Esophagus muscularis mucosa (tissue), 4 donors: ENCODE measurements at regions not wholly inside any gene's neighbourhood (a gene's known extent, or its start where the extent isn't known, plus 50 kb on each side); places are given as distances from the start of the nearest gene placed in this dataset.

Source experiments
- EP300 ChIP-seq: sonication (generic); formaldehyde crosslinking; IDR thresholded peaks from one replicate; pipeline ENCODE4 v1.6.1; 2017; ENCODE audit warnings: antibody characterized with exemption
- POLR2A ChIP-seq: fragments of 450-650 bp; IDR thresholded peaks from one replicate; pipeline ENCODE4 v1.6.1; 2017; ENCODE audit warnings: antibody characterized with exemption, moderate library complexity, mild to moderate bottlenecking, low read depth
- POLR2AphosphoS5 ChIP-seq, 2 donors: sonication (generic); formaldehyde crosslinking; IDR thresholded peaks; one replicate each; pipeline ENCODE4 v1.6.1; 2017; ENCODE audit warnings: antibody characterized with exemption in 2 of 2
- TF ChIP-seq, protein P1 (sequence below), 3 experiments: fragments of 200-600 bp in 2 of 3; fragments of 450-650 bp in 1 of 3; sonication (generic) in 2 of 3; IDR thresholded peaks; one replicate each; pipeline ENCODE4 v1.5.1; 2017 to 2019; ENCODE audit warnings: antibody characterized with exemption in 3 of 3, mild to moderate bottlenecking in 2 of 3, moderate library complexity in 1 of 3

DNA sequence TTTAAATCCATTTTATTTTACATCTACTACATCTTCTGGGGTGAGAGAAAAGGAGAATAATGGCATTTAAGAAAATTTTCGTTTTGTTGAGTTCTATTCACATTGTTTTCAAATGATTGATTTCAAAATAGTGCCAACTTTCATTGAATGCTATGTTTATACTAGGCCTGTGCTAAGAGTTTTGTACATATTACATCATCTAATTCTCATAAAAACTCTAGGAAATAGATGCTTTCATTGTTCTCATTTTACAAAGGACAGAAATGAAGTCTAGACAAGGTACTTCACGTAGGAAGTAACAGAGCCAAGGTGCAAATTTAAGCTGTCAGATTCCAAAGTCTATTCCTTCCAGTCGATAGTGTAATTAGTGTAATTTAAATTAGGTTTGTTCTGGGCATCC is 402.8 kb upstream of the UBE2E3 start:
- TF ChIP-seq, protein P1, sequence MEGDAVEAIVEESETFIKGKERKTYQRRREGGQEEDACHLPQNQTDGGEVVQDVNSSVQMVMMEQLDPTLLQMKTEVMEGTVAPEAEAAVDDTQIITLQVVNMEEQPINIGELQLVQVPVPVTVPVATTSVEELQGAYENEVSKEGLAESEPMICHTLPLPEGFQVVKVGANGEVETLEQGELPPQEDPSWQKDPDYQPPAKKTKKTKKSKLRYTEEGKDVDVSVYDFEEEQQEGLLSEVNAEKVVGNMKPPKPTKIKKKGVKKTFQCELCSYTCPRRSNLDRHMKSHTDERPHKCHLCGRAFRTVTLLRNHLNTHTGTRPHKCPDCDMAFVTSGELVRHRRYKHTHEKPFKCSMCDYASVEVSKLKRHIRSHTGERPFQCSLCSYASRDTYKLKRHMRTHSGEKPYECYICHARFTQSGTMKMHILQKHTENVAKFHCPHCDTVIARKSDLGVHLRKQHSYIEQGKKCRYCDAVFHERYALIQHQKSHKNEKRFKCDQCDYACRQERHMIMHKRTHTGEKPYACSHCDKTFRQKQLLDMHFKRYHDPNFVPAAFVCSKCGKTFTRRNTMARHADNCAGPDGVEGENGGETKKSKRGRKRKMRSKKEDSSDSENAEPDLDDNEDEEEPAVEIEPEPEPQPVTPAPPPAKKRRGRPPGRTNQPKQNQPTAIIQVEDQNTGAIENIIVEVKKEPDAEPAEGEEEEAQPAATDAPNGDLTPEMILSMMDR (IDR thresholded peaks at IDR 0.05) = no peak
- no peak for TF ChIP-seq POLR2AphosphoS5 (IDR thresholded peaks at IDR 0.05)
- no peak for TF ChIP-seq POLR2A
- no peak for TF ChIP-seq EP300
